ENCODE measurements at regions not wholly inside any gene's neighbourhood (a gene's known extent, or its start where the extent isn't known, plus 50 kb on each side); places are given as distances from the start of the nearest gene placed in this dataset.
"Not testable (repeated sequence)": the region's sequence is repeated elsewhere in the genome, so short reads cannot be mapped to it uniquely, and the experiment has no call there.

DNA sequence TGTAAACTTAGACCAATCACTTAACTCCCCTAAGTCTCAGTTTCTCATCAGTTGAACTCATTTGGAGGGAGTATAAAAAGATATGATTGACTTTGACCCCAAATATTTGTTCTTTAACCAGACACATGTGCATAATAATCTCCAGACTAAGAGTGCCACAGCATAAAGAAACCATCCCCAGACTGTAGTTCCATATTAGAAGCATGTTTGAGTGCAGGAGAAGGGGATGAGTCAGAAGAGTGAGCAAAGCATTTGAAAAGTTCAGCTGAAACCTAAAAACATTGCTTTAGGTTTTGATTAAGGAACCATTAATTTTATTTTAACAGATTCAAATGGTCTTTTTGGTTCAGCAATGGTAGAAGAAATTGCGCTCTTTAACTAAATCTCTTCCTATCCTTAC lies 654.8 kb downstream of the UTRN start:
- DNase-seq: no peak

DNA sequence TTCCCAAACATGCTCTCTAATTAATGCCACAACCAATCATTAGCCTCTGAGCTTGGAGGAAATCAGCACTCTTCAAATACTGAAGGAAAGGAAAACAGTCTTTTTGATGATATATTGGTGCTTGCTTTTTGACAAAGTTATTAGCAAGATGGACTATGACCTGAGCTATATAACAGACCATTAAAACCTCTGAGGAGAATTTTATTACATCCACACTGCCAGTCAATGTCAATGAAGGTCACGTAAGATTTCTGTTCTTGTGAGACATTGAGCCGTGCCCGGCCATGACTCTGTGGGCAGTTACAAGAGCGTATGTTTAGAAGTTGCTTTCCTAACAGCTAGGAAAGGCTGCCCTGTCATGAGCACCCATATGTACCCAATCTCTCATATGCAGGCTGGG lies 659.0 kb downstream of the UTRN start:
- no peak for DNase-seq

DNA sequence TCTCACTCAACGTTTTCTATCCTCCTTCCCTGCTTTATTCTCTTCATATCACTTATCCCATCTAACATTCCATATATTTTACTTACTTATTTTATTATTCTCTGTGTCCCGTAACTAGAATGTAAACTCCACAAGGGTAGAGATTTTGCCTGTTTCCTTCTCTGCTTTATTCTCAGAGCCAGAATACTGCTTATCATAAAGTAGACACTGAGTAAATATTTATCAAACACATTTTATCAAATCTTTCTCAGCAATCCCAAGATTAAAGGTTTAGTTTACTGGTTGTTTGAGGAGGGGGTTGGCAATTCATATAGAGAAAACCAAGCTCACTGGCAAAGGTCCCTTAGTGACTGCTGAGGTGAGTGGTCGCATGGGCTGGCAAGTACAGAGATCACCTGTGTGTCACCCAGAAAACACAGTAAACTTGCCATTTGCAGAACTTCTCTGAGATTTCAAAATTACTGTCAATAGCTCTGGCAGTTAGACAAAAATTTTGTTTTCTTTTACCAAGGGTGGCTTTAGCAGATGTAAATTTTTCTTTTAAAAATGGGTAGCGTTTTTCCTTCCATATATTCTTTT lies 662.4 kb downstream of the UTRN start:
- DNase-seq: no peak

DNA sequence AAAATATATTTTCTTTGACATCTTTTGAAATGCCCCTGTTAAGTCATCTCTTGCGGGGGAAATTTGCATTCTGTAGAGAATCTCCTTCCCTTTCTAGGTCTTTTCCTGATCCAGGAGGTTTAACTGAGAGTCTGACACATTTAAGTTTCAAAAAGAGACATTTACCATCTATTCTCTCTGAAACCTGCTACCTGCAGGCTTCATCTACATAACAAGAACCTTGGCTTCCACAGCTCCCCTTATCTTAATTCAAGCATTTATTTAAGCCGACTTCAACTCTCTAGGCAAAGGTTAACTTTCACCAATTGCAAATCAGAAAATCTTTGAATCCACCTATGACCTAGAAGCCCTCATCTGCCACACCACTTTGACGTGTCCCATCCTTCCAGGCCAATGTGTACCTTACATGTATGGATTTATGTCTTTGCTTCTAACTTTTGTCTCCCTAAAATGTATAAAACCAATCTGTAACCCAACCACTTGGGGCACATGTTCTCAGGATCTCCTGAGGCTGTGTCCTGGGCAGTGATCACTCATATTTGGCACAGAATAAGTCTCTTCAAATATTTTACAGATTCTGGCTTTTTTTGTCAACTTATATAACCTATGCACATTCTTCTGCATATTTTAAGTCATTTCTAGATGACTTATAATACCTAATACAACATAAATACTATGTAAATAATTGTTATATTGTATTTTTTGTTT lies 666.7 kb downstream of the UTRN start:
- DNase-seq: no peak

DNA sequence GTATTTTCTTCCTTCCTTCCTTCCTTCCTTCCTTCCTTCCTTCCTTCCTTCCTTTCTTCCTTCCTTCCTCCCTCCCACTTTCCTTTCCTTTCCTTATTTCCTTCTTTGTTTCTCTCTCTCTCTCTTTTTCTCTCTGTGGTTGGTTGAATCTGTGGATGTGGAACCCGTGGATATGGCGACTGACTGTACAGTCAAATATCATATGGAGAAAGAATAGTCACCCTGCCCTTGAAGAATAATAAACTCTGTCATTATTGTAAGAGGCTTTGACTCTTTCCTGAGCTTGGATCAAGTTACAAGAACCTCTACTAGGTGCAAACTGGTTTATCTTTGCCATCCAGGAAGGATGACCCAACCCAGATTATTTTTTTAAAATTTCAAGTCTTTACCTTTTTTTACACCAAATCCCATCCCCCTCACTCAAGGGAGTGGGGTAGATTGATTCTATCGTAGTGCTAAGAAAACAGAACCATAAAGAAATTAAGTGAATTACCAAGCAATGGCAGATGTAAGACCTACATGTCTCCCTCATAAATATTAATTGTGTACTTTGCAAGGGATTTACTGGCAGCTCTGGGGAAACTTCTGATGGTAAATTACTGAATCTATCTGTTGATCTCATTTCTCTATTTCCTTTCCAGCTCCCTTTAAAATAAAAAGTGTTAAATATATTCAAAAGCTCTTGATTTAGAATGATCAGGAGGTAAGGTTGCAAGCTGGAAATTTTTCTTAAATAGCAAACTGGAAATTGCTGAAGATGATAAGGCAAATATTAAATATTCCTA lies 667.5 kb downstream of the UTRN start:
- no peak for DNase-seq

DNA sequence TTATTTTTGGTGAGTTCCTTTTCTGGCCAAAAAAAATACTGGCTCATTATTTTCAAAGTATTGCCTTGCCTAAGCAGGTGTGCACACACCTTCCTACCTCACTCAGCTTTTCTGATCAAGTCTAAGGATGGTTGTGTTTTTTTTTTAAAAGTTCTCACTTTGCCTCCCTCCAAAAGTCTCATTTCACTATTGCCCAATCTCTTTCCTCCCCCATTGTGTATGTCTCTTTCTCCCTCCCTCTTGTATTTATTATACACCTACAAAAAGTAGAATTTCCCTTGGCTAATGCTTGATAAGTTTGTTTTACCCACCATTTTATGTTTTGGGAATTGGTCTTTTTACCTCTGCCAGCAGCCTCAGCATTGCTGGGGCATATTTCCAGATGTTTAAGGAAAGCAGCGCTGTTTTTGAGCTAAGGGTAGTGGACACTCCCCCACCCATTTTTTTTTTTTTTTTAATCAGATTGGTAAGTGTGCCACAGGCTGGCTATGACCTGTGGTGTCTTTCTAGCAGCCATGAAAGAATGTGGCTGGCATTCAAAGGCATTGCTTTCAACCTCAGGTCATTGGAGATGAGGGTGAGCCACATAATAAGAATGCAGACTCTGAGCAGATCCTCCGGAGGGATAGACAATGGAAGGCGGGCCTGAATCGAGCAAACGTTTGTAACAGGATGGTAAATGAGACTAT lies 668.6 kb downstream of the UTRN start:
- DNase-seq: no peak

DNA sequence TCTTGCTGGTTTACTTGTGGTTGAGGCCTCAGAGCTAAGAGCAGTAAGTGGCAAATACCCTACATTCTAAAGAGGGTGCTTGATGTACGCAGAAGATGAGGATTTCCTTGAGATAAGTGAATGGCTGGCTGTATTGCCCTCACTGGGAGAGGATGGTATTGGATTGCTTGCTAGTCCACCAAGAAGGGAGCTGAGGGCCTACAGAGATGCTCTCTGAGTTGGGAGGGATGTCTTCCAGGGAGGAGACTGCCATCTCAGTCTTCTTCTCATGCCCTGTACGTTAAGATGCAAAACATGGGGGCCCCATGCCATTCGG lies 669.1 kb downstream of the UTRN start:
- no peak for DNase-seq

DNA sequence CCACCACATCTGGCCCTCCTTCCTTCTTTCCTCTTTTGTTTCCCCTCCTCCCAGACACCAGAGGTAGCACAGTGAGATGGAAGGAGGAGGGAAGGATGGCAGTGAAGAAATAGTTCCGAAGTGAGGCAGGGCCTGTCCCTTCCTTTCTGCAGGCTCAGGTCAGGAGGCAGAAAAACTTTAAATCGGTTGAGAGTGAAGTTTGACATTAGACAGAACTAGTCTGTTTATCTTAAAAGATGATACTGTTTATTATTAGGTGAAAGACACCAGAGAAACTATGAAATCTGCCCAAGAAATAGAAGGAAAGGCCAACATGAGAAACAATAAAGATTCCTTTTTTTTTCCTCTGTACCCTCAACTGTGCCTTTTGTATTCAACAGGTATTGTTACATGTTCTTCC lies 670.3 kb downstream of the UTRN start:
- no peak for DNase-seq

DNA sequence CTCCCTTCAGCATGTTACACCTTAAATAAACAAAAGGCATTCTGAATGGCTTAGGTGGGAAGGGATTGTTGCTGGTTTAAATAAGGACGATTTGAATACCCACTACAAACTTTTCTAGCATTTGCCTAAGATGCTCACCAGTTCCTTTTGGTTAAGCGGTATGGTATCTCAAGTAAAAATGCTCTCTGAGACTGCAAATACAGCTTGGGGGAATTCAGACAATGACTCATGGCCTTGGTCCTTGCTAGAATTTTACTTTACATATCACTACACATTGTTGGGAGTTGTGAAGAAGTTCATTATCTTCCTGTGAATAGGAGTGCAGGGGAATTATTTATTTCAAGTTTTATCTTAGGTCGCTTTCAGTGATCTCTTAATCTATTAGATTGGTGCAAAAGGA lies 670.7 kb downstream of the UTRN start:
- DNase-seq: no peak

DNA sequence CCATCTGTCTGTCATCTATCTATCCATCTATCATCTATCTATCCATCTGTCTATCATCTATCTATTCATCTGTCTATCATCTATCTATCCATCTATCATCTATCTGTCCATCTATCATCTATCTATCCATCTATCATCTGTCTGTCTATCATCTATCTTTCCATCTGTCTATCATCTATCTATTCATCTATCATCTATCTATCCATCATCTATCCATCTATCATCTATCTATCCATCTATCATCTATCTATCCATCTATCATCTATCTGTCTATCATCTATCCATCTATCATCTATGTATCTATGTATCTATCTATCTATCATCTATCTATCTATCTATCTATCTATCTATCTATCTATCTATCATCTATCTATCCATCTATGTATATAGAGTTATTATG lies 671.6 kb downstream of the UTRN start:
- DNase-seq: not testable (repeated sequence)

DNA sequence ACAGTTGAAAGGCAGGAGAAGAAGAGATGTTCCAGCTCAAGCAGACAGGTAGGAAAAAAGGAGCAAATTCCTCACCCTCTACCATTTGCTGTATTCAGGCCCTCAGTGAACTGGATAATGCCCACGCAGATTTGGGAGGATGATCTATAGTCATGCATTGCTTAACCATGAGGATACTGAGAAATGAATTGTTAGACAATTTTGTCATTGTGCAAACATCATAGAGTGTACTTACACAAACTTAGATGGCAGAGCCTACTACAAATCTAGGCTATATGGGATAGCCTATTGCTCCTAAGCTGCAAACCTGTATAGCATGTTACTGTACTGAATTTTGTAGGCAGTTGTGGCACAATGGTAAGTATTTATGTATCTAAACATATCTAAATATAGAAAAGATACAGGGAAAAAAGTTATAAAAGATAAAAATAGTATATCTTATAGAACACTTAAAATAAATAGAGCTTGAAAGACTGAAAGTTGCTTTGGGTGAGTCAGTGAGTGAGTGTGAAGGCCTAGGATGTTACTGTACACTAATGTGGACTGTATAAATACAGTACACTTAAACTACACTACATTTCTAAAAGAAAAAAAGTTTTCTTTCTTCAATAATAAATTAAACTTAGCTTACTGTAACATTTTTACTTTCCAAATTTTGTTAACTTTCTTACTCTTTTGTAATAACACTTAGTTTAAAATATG lies 672.3 kb downstream of the UTRN start:
- no peak for DNase-seq

DNA sequence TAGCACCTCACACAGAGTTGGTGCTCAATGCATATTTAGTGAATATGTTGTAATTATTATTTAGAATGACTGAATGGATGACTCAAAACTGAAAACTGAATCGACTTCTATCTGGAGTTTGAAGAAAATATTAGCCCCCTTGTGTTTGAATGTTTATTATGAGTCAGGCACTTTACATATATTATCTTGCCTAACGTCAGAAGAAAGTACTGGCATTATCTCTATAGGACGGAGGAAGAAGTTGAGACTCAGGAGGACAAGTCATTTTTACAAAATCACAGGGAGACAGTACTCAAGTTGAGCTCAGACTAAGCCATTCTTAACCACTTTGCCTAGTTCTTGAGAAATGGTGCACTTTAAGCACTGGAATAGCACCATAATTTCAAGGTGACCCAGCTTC lies 684.0 kb downstream of the UTRN start:
- no peak for DNase-seq

DNA sequence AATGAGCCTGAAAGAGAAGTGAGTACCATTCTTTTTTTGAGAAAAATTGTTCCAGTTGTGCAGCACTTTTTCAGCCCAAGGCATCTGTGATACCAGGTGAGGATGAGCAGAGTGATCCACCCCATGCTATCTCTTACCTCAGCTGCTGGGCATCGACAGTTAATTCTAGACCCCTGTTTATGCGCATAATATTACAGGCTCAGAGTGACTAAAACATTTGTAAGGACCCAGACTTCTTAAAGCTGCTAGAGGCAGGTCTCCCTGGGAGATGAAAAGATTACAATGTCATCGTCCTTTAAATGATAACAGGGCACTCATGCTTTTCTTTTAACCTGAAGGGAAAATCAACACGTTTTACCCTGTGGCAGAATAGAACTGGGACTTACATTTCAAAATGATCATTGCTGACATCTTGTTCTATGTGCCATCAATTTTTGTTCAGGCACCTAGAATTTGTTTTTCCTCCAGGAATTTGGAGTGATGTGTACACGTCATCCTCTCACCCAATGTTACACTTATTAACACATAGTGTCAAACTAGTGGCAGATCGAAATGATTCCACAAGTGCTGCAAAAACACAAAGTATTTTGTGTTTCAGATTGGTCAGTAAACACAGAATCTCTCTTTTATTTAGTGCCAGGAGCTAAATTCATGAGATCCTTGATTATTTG lies 684.6 kb downstream of the UTRN start:
- no peak for DNase-seq

DNA sequence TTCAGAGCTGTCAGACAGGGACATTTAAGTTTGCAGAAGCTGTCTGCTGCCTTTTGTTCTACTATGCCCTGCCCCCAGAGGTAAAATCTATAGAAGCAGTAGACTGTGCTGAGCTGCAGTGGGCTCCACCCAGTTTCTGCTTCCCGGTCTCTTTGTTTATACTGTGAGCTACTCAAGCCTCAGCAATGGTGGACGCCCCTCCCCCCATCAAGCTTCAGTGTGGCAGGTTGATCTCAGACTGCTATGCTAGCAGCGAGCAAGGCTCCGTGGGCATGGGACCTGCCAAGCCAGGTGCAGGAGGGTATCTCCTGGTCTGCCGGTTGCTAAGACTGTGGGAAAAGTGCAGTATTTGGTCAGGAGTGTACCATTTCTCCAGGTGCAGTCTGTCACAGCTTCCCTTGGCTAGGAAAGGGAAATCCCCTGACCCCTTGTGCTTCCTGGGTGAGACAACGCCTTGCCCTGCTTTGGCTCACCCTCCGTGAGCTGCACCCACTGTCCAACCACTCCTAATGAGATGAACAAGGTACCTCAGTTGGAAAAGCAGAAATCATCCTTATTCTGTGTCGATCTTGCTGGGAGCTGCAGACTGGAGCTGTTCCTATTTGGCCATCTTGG lies 692.2 kb downstream of the UTRN start:
- DNase-seq: not testable (repeated sequence)

DNA sequence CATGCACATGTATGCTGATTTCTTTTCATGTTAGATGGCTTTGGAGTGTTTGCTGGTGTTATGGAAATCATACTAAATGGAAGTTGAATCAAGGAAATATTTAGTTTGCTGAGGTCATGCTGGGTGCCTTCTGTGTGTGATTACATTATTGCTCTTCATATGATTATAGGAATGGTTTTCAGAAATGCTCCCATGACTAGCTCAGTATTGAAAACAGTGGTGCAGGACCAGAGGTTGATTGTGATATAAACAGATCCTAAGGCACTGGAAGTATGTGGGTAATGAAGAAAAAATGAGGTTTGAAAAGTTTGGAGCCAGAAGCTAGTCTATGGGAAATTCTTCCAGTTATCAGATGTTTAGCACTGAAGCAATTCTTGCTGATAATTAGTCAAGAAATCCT lies 693.1 kb downstream of the UTRN start:
- DNase-seq: no peak

DNA sequence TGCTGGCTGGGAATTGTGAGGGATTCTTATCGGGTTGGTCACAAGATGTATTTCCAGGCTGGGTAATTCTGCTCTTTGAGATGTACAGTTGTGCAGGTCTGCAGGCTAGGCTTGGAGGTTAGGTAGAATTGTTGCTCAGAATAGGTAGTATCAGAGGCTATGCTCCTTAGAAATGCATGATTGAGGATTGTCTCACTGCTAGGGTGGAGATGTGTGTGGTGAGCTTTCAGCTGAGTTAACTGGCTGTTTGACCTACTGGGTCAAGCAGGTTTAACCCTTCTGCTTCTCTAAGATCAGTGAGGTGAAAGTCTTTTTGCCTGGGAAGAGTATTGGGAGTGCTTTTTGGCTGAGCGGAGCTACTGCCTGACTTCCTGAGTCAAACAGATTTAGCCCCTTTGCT lies 701.1 kb downstream of the UTRN start:
- no peak for DNase-seq

DNA sequence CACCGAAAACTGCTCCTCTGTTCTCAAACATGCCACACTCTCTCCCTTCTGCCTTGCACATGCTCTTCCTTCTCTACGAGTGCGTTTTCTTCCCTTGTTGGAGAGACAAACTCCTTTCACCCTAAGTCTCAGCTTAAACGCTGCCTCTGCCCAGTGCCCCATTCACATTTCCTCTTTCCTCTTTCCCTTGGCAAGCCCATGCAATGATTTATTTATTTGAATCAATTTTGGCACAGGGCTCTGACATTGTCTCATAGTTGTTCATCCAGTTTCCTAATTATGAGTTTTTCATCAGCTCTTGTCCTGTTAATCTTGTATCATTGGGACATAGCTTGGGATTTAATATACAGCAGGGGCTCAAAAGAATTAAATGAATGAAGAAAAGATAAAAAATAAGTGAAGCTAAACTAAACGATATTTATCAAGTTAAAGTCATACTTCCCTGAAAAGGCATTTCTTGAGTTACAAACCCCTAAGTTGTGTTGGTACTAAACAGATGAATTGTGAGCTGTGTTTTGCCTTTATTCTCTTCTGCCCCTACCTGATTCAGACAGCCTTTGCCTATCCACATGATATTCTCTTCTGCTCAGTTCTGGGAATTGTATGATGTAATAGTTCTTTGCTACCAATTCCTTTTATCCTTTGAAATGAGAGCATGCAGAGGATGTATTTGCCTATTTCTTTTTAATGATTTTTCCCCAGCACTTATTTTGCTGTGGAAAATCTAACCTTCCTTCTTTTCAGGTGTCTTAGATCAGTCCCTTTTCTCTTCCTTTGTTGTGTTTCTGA lies 704.4 kb downstream of the UTRN start:
- no peak for DNase-seq

DNA sequence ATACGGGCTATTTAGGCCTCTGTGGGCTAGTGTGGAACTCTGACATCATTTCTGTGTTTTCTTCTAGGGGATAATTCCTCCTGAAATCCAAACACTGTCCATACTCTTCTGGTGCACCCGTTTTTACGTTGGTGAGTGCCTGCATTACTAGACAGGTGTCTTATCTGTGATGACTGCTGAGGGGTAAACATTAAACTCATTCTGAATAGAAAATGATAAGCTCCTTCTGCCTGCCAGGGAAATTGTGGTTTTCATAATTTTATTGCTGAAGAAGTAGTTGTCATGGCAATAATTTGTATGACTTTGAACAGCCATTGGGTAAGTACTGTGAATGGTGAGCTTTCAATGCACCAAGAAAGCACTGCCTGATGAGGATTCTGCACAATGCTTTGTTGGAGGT lies 705.6 kb downstream of the UTRN start:
- DNase-seq: no peak

DNA sequence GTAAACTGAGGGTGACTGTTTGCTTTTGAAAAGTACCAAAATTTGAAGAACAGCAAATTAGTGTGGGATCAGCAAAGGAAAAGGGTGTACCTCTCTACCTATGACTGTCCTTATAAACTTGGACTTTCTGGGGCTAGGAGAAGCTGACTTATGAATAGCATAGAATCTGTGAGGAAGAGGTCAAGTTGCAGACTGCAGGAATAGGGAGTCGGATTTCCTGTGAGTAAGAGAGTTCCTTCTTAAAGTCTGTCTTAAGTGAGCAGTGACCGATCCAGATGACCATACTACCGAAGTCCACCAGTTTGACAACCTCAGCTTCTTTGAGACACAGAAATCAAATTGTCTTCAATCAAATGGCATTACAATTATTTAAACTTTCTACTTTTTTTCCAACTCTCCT lies 708.7 kb downstream of the UTRN start:
- DNase-seq: no peak

DNA sequence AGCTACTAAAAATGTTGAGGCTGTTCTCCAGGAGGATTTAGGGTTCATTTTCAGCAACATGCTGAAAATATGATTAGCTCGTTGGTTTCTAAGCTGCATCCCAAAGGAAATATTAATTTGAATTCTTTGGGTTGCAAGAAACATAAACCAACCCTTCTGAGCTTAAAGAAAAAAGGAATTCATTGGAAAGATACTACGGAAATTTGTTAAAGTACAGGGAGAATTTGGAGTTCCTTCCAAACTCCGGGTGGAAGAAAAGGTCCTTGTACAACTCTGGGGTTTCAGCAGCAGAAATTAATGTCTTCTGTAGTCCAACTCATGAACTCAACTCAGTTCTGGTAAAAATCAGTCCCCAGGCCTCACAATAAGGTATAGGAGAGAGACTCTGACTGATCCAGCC lies 712.9 kb downstream of the UTRN start:
- no peak for DNase-seq

DNA sequence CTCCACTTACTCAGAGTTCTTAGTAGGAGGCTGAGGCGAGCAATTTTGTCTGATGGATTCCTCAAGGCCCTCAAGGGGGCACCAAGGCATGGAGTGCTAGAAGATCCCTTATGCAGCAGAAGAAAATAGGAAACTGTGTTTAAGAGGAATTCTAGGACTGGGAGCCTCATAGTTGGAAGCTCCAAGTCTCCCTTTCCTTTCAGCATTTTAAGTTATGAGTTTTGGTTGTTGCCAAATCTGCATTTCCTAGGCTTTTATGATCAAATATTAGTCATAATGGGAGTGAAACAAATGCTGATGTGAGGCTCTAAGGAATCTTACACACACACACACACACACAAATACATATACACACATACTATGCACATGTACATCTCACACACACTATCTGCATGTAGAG lies 714.0 kb downstream of the UTRN start:
- no peak for DNase-seq

All from stimulated activated CD4-positive, alpha-beta T cell treated with anti-CD3 and anti-CD28 coated beads, Interleukin-1b, Interleukin-23, amount 100 ng/mL, for 48 hours (primary cell).